NCI-H2196 (cell line): ENCODE measurements at regions not wholly inside any gene's neighbourhood (a gene's known extent, or its start where the extent isn't known, plus 50 kb on each side); places are given as distances from the start of the nearest gene placed in this dataset.
"Not testable (repeated sequence)": the region's sequence is repeated elsewhere in the genome, so short reads cannot be mapped to it uniquely, and the experiment has no call there.

ENCODE experiments used
- DNase-seq: peaks from one replicate; lab custom pipeline; 2025; ENCODE audit not compliant: unreplicated experiment; lab: John Stamatoyannopoulos, UW

- DNase-seq, result no peak
Measured at GRCh38 chr4:120005527-120005926, 61.1 kb downstream of the MAD2L1 start.

GRCh38 chr4:120005076-120005475, 61.6 kb downstream of the MAD2L1 start:
- DNase-seq, result no peak

GRCh38 chr4:120004054-120004453, 62.6 kb downstream of the MAD2L1 start:
- no peak for DNase-seq

DNA sequence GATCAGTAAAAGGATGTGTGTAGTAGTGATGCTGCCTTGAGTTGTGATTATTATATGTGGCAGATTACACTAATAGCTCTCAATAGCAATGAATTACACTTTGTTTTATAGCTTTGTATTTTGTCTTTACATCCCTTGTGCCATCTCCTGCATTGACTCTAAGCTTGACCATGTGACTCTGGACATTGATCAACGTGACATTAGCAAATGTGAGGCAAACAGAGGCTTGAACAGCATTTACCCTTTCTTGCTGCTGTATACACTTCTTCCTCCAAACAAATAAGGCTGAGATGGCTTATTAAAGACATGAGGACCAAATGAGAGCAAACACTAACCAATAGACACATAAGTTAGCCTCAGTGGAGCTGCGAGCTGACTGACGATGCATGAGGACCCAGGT, 63.5 kb downstream of the MAD2L1 start:
- no peak for DNase-seq

DNA sequence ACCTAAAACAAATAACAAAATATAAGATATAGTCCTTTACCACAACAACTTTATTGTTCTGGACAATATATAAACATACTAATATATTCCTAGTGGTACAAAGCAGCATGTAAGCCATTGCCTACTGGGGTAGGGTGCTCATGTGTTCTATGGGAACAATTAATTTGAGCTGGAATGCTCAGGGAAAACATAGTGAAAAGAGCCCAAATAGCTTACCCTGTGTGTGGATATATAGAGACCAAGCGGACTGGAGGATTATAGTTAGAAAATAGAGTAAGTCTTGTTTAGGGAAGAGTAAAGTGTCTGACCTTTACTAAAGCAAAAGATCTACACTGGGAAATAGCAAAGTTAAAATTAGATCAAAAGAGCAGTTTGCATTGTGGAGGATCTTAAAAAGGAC, 64.8 kb downstream of the MAD2L1 start:
- no peak for DNase-seq

GRCh38 chr4:120000591-120001296, 65.9 kb downstream of the MAD2L1 start:
- no peak for DNase-seq

DNA sequence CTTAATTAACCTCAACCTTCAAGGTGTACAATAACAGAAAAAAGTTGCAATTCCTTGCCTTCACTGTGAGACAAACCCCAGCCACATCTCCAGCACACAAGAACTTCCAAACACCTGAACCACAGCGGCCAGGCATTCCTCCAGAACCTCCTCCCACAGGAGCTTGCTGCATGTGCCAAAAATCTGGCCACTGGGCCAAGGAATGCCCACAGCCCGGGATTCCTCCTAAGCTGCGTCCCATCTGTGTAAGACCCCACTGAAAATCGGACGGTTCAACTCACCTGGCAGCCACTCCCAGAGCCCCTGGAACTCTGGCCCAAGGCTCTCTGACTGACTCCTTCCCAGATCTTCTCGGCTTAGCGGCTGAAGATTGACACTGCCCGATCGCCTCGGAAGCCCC, 70.6 kb downstream of the MAD2L1 start:
- DNase-seq, result not testable (repeated sequence)

GRCh38 chr4:119984996-119985395, 81.7 kb downstream of the MAD2L1 start:
- DNase-seq, result no peak

GRCh38 chr4:119982756-119983155, 83.9 kb downstream of the MAD2L1 start:
- no peak for DNase-seq

- DNase-seq, result no peak
Measured at GRCh38 chr4:119980456-119980855, 86.2 kb downstream of the MAD2L1 start.

DNA sequence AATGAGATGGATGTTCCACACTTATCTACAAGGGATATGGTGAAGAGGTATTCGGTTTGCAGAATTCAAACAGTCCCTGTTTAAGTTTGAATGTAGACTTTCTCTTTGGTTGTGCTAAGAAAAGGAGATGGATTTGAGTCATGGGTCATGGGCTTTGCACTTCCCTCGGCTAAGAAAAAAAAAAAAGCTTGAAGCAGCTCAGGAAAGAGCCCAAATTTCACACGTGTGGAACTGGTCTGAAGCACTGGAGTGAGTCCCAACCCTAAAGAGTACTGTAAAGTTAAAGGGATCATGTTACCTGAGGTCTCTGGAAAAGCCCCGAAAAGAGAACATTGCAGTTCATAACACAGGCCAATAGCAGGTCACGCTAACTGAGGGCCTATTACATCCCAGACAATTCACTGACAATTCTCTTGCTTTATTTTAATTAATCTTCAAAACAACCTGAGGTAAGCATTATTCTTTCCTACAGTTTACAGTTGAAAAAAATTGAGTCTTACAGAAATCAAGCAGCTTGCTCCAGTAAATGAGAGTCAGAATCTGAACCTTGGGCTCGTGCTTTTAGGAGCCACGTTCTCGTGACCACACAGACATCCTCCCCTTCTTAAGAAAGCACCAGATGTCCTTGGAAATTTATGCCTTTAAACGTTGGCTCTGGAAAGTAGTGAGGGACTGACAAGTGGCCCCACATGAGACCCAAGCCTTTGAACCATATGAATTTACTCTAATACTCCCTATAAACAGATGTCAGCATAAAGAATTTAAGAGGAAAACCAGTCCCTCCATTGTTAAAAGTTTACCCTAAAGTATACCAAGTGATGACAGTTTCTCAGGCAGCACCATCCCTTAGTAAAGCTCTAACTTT, 89.3 kb downstream of the MAD2L1 start:
- DNase-seq, result no peak

GRCh38 chr4:119971431-119972084, 95.1 kb downstream of the MAD2L1 start:
- DNase-seq, result no peak

DNA sequence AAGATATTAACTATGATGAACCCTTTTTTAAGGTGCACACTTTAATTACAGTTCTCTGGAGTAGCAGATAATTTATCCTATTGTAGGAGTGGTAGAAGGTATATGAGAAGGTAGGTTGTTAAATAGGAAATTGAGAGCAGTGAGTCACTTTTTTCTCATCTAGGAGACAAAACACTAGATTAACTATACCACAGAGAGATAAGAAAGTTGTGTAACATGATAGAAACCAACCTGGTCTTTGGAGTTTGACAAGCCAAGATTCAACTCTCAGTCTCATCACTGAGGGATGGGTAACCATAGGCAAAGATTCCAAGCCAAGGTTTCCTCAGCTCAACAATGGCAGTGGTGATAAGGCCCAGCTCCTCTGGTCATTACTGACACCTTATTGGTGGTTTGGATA, 104.0 kb downstream of the MAD2L1 start:
- DNase-seq, result no peak

GRCh38 chr4:119958983-119959382, 107.7 kb downstream of the MAD2L1 start:
- no peak for DNase-seq

GRCh38 chr4:119955256-119955655, 111.4 kb downstream of the MAD2L1 start:
- no peak for DNase-seq

DNA sequence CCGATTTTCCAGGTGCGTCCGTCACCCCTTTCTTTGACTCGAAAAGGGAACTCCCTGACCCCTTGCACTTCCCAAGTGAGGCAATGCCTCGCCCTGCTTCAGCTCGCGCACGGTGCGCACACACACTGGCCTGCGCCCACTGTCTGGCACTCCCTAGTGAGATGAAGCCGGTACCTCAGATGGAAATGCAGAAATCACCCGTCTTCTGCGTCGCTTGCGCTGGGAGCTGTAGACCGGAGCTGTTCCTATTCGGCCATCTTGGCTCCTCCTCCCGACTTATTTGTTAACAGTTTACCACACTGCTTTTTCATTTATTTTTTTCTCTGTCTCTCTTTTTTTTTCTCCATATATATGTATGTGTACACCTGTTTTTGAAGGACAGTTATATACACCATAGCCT, 112.2 kb downstream of the MAD2L1 start:
- not testable (repeated sequence) for DNase-seq

GRCh38 chr4:119946359-119946758, 120.3 kb downstream of the MAD2L1 start:
- DNase-seq, result no peak

GRCh38 chr4:119942806-119943205, 123.8 kb downstream of the MAD2L1 start:
- DNase-seq, result no peak

GRCh38 chr4:119940557-119940956, 126.1 kb downstream of the MAD2L1 start:
- no peak for DNase-seq

- no peak for DNase-seq
Measured at GRCh38 chr4:119939071-119939995, 127.3 kb downstream of the MAD2L1 start.

DNA sequence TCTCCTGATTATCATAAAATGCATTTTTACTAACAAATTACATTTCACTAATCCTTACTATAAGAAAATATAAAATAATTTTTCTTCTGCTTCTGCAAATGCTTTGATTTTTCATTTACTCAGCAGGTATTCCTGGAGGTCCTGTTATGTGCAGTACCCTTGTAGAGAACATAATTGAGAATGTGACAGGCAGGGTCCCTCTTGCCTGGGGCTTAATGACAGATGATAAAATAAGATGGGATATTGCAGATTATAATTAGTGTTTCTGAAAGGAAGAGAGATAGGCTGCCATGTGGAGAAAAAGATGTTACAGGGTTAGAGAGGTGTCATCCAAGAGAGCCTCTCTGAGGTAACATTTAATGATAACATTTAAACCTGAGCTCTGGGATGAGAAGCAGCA, 128.9 kb downstream of the MAD2L1 start:
- no peak for DNase-seq
